HL-60/S4 (cell line): ENCODE measurements at regions not wholly inside any gene's neighbourhood (a gene's known extent, or its start where the extent isn't known, plus 50 kb on each side); places are given as distances from the start of the nearest gene placed in this dataset.

ENCODE experiments used
- in situ Hi-C: fragments of 300-500 bp; cut with MboI; formaldehyde crosslinking; loops from 2 replicates; pipeline ENCODE4 v1.14.3; 2022; ENCODE audit warnings: low sequenced_read_pairs

DNA sequence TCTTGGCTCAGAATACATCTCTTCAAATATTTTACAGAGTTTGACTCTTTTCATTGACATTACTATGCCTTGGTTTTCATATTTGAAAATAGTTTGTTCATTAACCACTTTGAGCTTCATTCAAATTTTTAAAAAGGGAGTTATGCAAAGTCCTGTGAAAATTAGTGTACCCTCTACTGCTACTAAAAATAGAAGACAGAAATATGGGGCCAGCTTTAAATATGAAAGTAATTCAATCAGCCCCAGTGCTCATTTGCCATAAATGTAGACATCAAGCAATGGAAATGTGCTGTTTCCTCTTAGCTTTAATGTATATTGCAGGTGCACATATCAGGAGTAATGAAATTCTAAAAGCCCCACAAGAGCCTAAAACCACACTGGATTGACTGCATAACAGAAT, 218.7 kb downstream of the SPATA18 start:
- in situ Hi-C loops, result no loop called here

DNA sequence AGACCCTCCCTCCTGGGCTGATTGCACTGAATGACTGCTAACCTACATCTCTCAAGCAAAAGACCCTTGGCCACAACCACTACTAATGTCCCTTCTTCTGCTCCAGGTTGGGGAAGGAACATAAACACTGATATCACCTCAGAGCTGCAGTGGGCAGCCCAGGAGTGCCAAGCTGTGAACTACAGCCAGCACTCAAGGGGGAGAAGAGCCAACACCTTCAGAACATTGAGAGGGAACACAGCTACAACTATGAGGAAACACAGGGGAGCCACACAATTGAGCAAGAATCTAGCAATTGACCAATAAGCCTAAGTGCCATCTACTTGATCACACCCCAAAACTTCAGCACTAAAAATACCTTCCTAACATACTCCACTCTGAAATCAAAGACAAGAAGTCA, 222.8 kb downstream of the SPATA18 start:
- in situ Hi-C loops, result no loop called here

DNA sequence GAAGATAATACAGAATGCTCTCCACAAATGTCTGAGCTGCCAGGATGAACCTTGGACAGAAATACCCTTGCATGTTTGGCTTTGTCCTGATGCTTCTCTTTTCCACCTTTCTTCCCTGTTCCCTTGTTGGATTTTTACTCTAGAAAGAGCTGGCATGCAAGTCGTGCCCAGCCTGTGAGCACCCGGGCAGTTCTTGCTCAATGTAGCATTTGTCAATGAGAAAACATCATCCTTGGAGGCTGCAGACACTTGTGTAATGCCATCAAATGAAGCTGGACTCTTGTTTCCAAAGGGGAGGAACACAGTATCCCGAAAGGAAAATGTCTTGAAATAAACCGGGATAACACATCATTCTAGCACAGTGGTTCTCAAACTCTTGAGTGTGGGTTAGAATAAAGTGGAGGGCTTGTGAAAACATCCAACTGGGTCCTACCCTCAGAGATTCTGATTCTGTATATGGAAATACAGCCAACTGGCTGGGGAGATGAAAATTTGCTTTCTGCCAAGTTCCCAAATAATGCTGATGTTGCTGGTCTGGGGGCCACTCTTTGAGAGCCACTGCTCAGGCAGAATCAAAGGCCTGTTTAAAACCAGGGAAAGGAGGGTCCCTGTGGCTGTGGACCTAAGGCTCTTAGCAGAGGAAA, 237.2 kb downstream of the SPATA18 start:
- in situ Hi-C loops, result no loop called here

DNA sequence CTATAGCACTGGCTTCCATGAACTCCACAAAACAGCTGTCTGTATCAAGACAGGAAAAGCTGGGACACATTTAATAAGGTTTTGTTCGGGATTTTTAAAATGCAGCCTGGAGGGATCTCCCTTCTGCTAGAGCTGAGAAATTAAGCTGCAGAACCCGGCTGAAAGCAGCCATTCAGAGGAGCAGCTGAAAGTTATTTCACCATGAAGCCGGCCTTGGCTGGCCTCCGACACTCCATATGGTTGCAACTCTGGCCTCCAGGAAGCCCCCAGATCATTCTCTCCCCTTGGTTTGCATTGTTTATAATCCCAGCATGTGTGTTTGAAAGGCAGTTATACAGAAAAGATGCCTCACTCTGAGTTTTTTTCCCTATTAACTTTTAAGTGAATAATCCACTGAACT, 239.4 kb downstream of the SPATA18 start:
- in situ Hi-C loops, result no loop called here

DNA sequence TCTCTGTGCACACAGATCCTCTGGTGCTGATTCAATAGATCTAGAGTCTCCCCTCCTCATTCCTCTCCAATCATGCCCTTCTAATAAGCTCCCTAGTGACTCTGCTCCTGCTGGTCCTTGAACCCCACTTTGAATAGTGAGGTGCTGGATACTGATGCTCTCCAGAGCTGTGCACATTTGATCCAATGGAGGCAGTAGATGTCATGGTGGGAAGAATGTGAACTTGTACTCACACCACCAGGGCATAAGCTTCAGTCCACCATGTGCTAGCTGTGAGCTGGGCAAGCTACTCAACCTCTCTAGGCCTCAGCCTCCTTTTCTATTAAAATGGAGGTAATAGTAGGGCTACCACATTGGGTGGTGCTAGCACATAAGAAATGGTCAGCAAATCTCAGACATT, 241.1 kb downstream of the SPATA18 start:
- in situ Hi-C loops, result no loop called here

DNA sequence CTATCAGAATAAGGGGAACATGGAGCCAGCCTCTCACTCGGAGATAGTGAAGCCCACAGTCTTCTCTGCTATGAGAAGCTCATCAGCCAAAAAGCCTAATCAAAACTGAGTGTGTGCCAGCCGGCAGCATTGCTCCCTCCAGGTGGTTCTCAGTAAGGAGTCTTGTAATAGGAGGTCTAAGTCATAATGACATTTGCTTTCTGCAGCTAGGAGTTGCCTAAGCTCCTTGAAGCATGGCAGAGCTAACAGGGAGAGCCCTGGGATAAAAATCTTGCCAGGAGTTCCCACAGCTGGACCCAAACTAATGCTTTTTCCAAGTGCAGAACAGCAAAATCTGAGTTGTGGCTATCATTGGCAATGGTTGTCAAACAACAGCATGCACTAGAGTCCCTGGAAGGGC, 245.2 kb downstream of the SPATA18 start:
- in situ Hi-C loops, result no loop called here

DNA sequence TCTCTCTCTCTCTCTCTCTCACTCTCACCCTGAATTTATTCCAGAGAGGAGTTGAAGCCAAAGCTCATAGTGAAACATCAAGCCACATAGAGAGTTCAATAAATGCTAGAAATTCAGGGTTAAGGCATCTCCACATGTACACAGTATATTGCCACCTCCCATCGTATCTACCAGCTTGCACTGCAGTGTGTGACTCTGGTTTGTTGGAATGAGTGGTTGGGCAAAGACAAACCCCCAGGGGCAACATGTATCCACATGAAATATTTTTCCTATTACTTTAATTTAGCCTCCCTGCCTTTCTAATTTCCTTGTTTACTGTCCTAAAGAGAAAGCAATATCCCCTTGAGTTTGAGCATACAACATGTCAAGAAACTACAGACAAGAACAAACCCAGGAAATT, 247.3 kb downstream of the SPATA18 start:
- in situ Hi-C loops, result no loop called here

DNA sequence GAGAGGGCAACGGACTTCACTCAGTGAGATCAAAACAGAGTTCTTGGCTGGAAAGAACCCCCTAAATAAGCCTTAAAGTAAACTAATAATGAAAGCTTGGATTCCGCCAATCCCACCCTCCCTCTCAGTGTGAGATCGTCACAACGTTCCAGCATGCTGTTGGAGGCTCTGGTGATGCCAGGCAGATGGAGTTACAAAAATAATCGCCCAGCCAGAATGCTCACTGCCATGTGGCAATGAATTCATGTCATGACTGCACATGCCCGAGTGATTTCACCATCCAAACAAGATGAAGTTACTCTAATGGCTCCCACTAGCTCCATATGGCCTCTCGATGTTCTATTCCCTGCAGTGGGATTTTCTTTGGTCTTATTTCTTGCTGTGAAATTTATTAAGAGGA, 248.0 kb downstream of the SPATA18 start:
- in situ Hi-C loops, result no loop called here

DNA sequence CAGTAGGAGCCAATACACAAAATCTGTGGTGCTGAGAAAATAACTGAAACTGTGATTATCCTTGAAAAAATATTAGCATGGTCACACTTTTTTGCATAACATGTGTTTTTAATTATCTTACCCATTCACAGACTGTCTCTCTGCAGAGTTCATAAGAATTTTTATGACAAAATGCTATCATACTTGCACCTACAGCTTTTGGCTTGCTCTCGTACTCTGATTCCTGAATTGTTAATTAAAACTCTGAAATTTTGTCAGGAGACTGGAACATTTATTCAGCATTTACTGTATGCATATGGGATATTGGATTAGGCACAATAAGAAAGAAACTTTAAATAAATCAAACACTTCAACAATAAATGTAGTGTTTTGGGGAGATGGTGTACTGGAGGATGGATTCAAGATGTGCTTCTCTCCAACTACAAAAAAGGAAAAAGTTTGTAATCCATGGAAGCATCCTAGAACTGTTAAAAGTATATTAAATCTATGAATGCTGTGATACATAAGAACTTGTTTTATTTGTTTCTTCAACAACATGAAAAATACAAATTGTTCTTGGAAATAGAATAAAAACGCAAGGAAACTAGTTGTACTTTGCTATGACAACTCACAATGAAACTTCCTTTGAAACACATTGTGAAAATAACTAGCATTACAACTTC, 260.5 kb downstream of the SPATA18 start:
- in situ Hi-C loops, result no loop called here

GRCh38 chr4:52312722-52313121, 261.6 kb downstream of the SPATA18 start:
- in situ Hi-C loops, result no loop called here

GRCh38 chr4:52317361-52317879, 266.3 kb downstream of the SPATA18 start:
- in situ Hi-C loops, result no loop called here

GRCh38 chr4:52317981-52318380, 266.9 kb downstream of the SPATA18 start:
- in situ Hi-C loops, result no loop called here

GRCh38 chr4:52329894-52330293, 278.8 kb downstream of the SPATA18 start:
- in situ Hi-C loops, result no loop called here

- in situ Hi-C loops, result no loop called here
These were observed 292.5 kb downstream of the SPATA18 start for GRCh38 chr4:52343595-52343994.

GRCh38 chr4:52350926-52351325, 299.8 kb downstream of the SPATA18 start:
- in situ Hi-C loops, result loop anchor here (25.0 kb wide), 1 partner anchor 636 kb away; no protein-coding TSS in a partner anchor

DNA sequence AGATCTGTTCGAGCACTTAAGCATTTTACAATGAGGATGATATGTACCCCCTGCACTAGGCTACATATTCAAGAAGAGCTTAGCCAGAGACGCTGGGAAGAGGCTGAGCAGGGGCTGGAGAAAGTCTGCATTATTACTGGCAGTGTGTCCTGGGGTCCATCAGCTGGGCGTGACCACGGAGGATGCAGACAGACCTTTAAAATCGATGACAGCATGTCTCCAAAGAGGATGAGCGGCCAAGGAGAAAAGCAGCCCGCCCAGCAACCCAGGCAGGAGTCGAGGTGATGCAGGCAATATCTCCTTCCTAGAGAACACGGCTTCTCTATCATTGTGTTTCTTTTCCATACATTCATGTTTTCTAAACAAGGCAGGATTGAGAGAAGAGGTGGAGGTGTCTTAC, 300.7 kb downstream of the USP46 start:
- in situ Hi-C loops, result loop anchor here (25.0 kb wide), 1 partner anchor 629 kb away; no protein-coding TSS in a partner anchor

DNA sequence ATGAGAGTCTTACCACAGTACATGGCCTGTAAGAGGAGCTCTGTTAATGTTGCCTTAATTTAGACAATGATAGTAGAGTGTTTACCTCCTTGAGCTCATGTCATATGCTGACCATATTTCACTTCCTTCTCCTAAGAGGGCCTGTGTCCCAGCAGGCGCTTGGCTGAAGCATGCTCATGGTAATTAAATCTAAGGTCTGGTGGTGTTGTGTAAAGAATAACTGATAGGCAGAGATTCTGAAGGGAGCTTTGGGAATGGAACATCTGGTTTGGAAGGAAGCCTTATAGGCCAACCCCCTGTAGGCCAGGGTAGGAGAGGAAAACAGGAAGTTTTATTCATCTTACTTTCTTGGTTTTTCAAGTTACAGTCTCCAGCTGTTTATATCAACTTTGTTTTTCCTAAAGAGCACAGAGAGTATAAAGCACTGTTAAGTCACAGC, 300.2 kb downstream of the USP46 start:
- in situ Hi-C loops, result loop anchor here (25.0 kb wide), 1 partner anchor 628 kb away; no protein-coding TSS in a partner anchor

DNA sequence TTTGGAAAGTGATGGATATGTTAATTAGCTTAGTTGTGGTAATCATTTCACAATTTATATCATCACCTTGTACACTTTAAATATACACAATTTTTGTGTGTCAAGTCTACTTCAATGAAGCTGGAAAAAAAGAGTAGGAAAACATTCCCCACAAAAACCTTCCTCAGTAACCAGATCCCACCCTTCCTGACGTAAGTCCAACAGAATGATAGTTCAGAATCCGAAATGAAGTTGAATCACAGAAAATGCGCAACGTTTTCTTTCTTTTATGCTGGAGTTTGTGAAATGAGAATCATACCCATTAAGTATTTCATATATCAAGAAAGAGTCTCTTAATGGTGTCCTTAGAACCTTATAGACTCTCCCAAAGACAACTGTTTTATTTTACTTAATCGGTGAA, 292.9 kb downstream of the USP46 start:
- in situ Hi-C loops, result loop anchor here (25.0 kb wide), 1 partner anchor 621 kb away; no protein-coding TSS in a partner anchor

DNA sequence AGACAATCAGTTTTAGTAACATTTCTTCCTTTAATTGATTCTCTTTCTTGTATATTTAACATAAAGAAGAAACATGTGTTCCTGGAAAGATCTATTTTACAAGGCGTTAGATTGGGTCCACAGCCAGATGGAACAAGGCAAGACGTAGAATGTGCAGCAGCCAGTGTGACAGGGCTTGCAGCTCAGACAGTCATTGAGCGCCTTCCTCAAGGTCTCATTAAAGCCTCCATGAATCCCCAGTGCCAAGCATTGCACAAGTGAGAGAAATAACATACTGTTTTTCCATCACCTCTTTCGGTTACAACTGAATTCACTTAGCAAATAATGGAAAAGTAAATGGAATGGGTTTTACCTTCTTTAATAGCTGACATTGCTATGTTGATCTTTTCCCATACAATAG, 292.5 kb downstream of the USP46 start:
- in situ Hi-C loops, result loop anchor here (25.0 kb wide), 1 partner anchor 621 kb away; no protein-coding TSS in a partner anchor

DNA sequence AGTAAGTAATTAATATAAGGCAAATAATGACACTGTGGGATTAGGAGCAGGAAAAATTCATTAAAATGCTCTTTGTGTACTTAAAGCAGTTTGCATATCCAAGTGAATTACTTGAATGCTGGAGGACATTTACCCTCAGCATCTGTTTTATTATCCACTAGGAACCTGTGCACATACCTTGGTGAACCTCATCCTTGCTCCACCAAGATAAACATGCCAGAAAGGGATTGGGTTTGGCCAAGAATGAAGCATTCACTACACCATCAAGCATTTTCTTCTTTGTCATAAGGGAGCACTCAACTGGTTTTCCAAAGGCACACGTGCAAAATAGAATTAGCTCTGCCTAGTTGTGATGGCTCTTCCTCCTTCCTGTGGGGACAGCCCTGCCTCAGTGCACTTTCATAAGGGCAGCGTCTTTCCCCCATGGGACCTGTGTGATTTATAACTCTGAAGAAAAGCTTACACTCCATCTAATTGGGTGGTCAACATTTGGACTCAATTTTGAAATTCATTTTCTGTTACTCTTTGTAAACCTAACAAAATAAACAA, 291.7 kb downstream of the USP46 start:
- in situ Hi-C loops, result loop anchor here (25.0 kb wide), 1 partner anchor 620 kb away; no protein-coding TSS in a partner anchor

DNA sequence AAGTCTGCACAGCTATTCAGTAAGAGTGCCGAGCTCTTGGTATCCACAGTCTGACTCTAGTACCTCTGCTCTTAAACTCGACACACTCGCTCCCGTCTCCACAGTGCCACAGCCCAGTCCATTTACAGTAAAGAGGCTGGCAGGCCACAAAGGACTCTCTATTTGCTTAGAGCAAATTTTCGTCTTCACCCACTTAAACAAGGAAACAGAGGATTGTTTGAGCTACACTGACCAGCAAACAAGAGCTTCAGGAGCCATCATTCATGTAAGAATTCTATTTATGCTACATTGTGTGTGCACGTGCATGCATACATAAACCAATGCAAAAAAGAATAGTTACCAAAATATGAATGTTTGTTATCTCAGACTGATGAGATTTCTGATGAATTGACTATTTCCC, 290.2 kb downstream of the USP46 start:
- in situ Hi-C loops, result loop anchor here (25.0 kb wide), 1 partner anchor 618 kb away; no protein-coding TSS in a partner anchor

GRCh38 chr4:52369649-52370048, 289.5 kb downstream of the USP46 start:
- in situ Hi-C loops, result loop anchor here (25.0 kb wide), 1 partner anchor 618 kb away; no protein-coding TSS in a partner anchor
